ENCODE measurements at regions not wholly inside any gene's neighbourhood (a gene's known extent, or its start where the extent isn't known, plus 50 kb on each side); places are given as distances from the start of the nearest gene placed in this dataset.

DNA sequence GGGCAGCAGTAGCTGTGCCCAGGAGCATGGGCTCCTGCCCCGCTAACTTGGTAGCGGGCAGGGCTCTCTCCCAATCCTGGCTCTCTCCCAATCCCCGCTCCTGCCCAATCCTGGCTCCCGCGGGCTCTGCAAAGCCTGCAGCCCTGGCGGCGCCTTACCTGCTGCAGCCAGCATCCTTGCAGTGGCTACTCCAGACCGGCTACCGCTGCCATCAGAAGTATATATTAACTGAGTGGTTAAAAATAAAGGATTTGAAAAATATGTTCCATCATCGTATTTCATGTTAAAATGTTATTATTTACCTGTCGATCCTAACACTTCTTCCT lies 698.2 kb downstream of the SLITRK1 start (continued):
- TF ChIP-seq, protein P1, sequence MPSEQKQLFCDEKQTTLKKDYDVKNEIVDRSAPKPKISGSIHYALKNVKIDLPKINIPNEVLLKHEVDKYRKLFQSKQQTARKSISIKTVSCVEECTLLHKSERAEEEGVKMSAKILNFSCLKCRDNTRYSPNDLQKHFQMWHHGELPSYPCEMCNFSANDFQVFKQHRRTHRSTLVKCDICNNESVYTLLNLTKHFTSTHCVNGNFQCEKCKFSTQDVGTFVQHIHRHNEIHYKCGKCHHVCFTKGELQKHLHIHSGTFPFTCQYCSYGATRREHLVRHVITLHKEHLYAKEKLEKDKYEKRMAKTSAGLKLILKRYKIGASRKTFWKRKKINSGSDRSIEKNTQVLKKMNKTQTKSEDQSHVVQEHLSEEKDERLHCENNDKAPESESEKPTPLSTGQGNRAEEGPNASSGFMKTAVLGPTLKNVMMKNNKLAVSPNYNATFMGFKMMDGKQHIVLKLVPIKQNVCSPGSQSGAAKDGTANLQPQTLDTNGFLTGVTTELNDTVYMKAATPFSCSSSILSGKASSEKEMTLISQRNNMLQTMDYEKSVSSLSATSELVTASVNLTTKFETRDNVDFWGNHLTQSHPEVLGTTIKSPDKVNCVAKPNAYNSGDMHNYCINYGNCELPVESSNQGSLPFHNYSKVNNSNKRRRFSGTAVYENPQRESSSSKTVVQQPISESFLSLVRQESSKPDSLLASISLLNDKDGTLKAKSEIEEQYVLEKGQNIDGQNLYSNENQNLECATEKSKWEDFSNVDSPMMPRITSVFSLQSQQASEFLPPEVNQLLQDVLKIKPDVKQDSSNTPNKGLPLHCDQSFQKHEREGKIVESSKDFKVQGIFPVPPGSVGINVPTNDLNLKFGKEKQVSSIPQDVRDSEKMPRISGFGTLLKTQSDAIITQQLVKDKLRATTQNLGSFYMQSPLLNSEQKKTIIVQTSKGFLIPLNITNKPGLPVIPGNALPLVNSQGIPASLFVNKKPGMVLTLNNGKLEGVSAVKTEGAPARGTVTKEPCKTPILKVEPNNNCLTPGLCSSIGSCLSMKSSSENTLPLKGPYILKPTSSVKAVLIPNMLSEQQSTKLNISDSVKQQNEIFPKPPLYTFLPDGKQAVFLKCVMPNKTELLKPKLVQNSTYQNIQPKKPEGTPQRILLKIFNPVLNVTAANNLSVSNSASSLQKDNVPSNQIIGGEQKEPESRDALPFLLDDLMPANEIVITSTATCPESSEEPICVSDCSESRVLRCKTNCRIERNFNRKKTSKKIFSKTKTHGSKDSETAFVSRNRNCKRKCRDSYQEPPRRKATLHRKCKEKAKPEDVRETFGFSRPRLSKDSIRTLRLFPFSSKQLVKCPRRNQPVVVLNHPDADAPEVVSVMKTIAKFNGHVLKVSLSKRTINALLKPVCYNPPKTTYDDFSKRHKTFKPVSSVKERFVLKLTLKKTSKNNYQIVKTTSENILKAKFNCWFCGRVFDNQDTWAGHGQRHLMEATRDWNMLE (tag by site-specific recombination; conservative IDR thresholded peaks at IDR 0.05; ENCODE audit: low read depth), result no peak
- TF ChIP-seq, protein P2, sequence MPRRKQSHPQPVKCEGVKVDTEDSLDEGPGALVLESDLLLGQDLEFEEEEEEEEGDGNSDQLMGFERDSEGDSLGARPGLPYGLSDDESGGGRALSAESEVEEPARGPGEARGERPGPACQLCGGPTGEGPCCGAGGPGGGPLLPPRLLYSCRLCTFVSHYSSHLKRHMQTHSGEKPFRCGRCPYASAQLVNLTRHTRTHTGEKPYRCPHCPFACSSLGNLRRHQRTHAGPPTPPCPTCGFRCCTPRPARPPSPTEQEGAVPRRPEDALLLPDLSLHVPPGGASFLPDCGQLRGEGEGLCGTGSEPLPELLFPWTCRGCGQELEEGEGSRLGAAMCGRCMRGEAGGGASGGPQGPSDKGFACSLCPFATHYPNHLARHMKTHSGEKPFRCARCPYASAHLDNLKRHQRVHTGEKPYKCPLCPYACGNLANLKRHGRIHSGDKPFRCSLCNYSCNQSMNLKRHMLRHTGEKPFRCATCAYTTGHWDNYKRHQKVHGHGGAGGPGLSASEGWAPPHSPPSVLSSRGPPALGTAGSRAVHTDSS (tag by site-specific recombination; IDR thresholded peaks at IDR 0.05), result no peak
- no peak for TF ChIP-seq ZNF221 (tag by site-specific recombination; IDR thresholded peaks at IDR 0.05; ENCODE audit: borderline replicate concordance)
- TF ChIP-seq, protein P3, sequence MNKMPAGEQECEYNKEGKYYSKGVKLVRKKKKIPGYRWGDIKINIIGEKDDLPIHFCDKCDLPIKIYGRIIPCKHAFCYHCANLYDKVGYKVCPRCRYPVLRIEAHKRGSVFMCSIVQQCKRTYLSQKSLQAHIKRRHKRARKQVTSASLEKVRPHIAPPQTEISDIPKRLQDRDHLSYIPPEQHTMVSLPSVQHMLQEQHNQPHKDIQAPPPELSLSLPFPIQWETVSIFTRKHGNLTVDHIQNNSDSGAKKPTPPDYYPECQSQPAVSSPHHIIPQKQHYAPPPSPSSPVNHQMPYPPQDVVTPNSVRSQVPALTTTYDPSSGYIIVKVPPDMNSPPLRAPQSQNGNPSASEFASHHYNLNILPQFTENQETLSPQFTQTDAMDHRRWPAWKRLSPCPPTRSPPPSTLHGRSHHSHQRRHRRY (tag by site-specific recombination; IDR thresholded peaks at IDR 0.05), result no peak
- TF ChIP-seq KLF7 (tag by site-specific recombination; IDR thresholded peaks at IDR 0.05; ENCODE audit: borderline replicate concordance), result no peak
- no peak for TF ChIP-seq ZNF324 (tag by site-specific recombination; IDR thresholded peaks at IDR 0.05)
- TF ChIP-seq ZNF501 (tag by site-specific recombination; IDR thresholded peaks at IDR 0.05), result no peak

DNA sequence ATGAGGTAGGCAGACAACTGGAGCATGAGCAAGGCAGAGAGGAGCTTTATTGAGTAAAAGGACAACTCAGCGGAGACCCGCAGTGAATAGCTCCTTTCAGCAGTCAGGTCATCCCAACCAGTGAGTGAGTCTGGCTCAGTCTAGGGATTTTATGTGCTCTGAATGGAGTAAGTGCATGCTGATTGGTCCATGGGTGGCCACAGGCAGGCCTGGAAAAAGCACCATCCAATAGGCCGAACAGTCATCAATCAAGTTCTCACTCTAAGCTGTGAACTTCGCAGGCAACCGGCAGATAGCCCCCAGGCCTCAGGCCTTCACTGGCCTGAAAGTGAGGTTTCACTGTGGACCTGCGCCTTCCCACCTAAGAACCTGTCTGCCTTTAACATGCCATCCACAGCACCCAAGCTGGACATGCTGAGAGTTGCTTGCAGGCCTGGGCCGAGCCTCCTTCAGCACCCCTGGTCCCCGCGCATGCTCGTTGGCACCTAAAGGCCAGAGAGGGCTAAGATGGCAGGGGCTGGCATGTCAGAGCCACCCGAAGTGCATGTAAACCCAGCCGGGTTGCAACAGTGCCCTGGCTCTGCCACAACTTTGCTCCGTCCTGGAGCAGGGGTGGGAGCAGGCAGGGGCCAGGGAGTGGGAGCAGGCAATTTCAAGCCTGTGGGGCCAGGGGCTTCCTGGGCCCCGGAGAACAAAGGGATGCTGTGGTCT lies 698.7 kb downstream of the SLITRK1 start:
- CTCF ChIA-PET, result no interaction called here
- Histone ChIP-seq H3K27ac (ENCODE audit: extremely low read depth, low read depth, low read length) (no peak overlapping the region), H3K9me3 (ENCODE audit: control insufficient read depth, insufficient read depth, low read depth, low read length) (no peaks in the 10 kb centered on the region), H3K36me3 (ENCODE audit: control insufficient read depth in 2 of 2, insufficient read depth in 1 of 2, low read length in 2 of 2) (no peaks in the 10 kb centered on the region), H3K4me1 (ENCODE audit: control insufficient read depth, insufficient read depth, low read length) (no peaks in the 10 kb centered on the region), H3K4me3 (ENCODE audit: low read depth, low read length) (no peak overlapping the region)
- POLR2A ChIA-PET, result no interaction called here
- TF ChIP-seq ZNF701 (tag by site-specific recombination; IDR thresholded peaks at IDR 0.05) (no peak), ZNF426 (tag by site-specific recombination; IDR thresholded peaks at IDR 0.05) (no peak), ZNF169 (tag by site-specific recombination; IDR thresholded peaks at IDR 0.05) (no peak), ZEB2 (tag by site-specific recombination; IDR thresholded peaks at IDR 0.05) (no peak), ZNF571 (tag by site-specific recombination; IDR thresholded peaks at IDR 0.05) (no peak), ZNF785 (tag by site-specific recombination; IDR thresholded peaks at IDR 0.05) (no peak), ZNF549 (tag by site-specific recombination; IDR thresholded peaks at IDR 0.05) (no peak), KLF9 (tag by site-specific recombination; IDR thresholded peaks at IDR 0.05; ENCODE audit: low read depth) (no peak), SCRT1 (tag by site-specific recombination; IDR thresholded peaks at IDR 0.05; ENCODE audit: borderline replicate concordance) (no peak)
- TF ChIP-seq, protein P4, sequence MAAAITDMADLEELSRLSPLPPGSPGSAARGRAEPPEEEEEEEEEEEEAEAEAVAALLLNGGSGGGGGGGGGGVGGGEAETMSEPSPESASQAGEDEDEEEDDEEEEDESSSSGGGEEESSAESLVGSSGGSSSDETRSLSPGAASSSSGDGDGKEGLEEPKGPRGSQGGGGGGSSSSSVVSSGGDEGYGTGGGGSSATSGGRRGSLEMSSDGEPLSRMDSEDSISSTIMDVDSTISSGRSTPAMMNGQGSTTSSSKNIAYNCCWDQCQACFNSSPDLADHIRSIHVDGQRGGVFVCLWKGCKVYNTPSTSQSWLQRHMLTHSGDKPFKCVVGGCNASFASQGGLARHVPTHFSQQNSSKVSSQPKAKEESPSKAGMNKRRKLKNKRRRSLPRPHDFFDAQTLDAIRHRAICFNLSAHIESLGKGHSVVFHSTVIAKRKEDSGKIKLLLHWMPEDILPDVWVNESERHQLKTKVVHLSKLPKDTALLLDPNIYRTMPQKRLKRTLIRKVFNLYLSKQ (tag by site-specific recombination; IDR thresholded peaks at IDR 0.05; ENCODE audit: borderline replicate concordance), result no peak
- TF ChIP-seq, protein P5, sequence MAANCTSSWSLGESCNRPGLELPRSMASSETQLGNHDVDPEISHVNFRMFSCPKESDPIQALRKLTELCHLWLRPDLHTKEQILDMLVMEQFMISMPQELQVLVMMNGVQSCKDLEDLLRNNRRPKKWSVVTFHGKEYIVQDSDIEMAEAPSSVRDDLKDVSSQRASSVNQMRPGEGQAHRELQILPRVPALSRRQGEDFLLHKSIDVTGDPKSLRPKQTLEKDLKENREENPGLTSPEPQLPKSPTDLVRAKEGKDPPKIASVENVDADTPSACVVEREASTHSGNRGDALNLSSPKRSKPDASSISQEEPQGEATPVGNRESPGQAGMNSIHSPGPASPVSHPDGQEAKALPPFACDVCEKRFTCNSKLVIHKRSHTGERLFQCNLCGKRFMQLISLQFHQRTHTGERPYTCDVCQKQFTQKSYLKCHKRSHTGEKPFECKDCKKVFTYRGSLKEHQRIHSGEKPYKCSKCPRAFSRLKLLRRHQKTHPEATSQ (tag by site-specific recombination; IDR thresholded peaks at IDR 0.05), result no peak
- TF ChIP-seq, protein P6, sequence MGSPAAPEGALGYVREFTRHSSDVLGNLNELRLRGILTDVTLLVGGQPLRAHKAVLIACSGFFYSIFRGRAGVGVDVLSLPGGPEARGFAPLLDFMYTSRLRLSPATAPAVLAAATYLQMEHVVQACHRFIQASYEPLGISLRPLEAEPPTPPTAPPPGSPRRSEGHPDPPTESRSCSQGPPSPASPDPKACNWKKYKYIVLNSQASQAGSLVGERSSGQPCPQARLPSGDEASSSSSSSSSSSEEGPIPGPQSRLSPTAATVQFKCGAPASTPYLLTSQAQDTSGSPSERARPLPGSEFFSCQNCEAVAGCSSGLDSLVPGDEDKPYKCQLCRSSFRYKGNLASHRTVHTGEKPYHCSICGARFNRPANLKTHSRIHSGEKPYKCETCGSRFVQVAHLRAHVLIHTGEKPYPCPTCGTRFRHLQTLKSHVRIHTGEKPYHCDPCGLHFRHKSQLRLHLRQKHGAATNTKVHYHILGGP (tag by site-specific recombination; IDR thresholded peaks at IDR 0.05), result no peak
- TF ChIP-seq, protein P7, sequence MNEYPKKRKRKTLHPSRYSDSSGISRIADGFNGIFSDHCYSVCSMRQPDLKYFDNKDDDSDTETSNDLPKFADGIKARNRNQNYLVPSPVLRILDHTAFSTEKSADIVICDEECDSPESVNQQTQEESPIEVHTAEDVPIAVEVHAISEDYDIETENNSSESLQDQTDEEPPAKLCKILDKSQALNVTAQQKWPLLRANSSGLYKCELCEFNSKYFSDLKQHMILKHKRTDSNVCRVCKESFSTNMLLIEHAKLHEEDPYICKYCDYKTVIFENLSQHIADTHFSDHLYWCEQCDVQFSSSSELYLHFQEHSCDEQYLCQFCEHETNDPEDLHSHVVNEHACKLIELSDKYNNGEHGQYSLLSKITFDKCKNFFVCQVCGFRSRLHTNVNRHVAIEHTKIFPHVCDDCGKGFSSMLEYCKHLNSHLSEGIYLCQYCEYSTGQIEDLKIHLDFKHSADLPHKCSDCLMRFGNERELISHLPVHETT (tag by site-specific recombination; IDR thresholded peaks at IDR 0.05), result no peak
